VCaP (cell line): ENCODE measurements at regions not wholly inside any gene's neighbourhood (a gene's known extent, or its start where the extent isn't known, plus 50 kb on each side); places are given as distances from the start of the nearest gene placed in this dataset.

Source experiments
- H3K27ac ChIP-seq: fragments of 450-650 bp; 2 replicates; pipeline ENCODE4 v1.5.1; 2017
- TF ChIP-seq, protein P1 (sequence below): fragments of 450-650 bp; conservative IDR thresholded peaks from 2 replicates; pipeline ENCODE4 v1.5.1; 2017; ENCODE audit warnings: mild to moderate bottlenecking, moderate library complexity

- peak overlapping the region; percentile 51 for H3K27ac ChIP-seq
- TF ChIP-seq, protein P1, sequence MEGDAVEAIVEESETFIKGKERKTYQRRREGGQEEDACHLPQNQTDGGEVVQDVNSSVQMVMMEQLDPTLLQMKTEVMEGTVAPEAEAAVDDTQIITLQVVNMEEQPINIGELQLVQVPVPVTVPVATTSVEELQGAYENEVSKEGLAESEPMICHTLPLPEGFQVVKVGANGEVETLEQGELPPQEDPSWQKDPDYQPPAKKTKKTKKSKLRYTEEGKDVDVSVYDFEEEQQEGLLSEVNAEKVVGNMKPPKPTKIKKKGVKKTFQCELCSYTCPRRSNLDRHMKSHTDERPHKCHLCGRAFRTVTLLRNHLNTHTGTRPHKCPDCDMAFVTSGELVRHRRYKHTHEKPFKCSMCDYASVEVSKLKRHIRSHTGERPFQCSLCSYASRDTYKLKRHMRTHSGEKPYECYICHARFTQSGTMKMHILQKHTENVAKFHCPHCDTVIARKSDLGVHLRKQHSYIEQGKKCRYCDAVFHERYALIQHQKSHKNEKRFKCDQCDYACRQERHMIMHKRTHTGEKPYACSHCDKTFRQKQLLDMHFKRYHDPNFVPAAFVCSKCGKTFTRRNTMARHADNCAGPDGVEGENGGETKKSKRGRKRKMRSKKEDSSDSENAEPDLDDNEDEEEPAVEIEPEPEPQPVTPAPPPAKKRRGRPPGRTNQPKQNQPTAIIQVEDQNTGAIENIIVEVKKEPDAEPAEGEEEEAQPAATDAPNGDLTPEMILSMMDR: no peak
These were observed 84.8 kb downstream of the ING1 start for GRCh38 chr13:110798081-110798994.

- no peak overlapping the region; the same call in 1 of the 2 replicates for H3K27ac ChIP-seq
- TF ChIP-seq, protein P1: no peak
These were observed 86.0 kb downstream of the ING1 start for GRCh38 chr13:110799246-110800236.

- TF ChIP-seq, protein P1: no peak
- H3K27ac ChIP-seq: peak overlapping the region; percentile 57
These were observed 87.5 kb downstream of the ING1 start for GRCh38 chr13:110801044-110801443.

- peak overlapping the region; percentile 57 for H3K27ac ChIP-seq
- TF ChIP-seq, protein P1: no peak
These were observed 88.8 kb downstream of the ING1 start for GRCh38 chr13:110802260-110802659.

- TF ChIP-seq, protein P1: no peak
- no peak overlapping the region; the same call in 1 of the 2 replicates for H3K27ac ChIP-seq
These were observed 93.1 kb downstream of the ING1 start for GRCh38 chr13:110806636-110807035.

DNA sequence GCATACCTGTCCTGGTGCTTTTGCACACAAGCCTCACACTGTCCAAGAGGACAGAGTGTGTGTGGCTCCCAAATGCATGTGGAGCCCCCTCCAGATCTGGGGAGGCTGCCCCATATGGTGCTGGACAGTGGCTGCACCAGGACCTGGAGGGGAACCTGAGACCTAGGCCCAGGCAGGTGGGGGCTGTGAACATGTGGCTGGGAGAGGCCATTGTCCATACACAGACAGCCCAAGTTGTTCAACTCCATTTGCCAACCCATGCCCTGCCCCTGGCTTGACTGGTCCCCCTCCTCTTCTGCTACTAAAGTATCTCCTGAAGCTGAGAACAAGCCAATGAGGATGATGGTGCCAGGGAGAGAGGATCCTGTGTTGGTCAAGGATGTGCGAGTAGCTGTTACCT, 94.0 kb downstream of the ING1 start:
- peak overlapping the region; percentile 65; the same call in 1 of the 2 replicates for H3K27ac ChIP-seq
- TF ChIP-seq, protein P1: no peak

DNA sequence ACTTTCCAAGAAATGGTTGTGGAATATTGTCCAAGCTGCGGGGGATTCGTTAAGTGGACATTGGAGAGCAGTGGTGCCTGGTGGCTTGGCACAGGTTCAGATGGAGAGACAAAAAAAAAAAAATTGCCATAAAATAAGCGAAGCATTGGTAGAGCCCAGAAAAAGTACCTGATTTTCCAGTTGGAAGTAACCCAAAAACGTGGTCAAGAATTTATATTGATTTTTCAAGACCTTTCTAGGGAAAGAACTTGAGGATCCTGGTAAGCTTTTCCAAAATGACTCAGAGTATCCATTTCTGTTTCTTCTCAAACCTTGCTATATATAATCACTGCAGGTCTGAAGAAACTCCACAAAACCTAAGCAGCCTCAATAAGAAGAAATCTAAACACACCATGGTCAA, 94.6 kb downstream of the ING1 start:
- TF ChIP-seq, protein P1: no peak
- peak overlapping the region; percentile 65 for H3K27ac ChIP-seq
